HepG2 (cell line): ENCODE measurements at regions not wholly inside any gene's neighbourhood (a gene's known extent, or its start where the extent isn't known, plus 50 kb on each side); places are given as distances from the start of the nearest gene placed in this dataset.

Experiments used
- ATAC-seq: fragments of 200-7000 bp; cut with Tn5 transposase; 3 replicates; pipeline ENCODE4 v1.9.1; 2020; ENCODE audit warnings: mild to moderate bottlenecking, moderate library complexity
- BruUV-seq: library from RNA; stranded (reverse); fragments of 400-500 nt; replicated peaks from 2 replicates; lab custom pipeline; 2021; lab: Mats Ljungman, UMichigan
- CTCF ChIA-PET: fragments of 300-600 bp; formaldehyde crosslinking; extraction: SDS; loops from one replicate; lab custom pipeline; 2021; ENCODE audit warnings: low total read pairs, inconsistent platforms, low intra/inter-chr PET ratio; lab: Yijun Ruan, JAX
- POLR2A ChIA-PET: fragments of 350-600 bp; sonication (Branson Sonifier 250); formaldehyde crosslinking; loops from one replicate; lab custom pipeline; 2020; ENCODE audit warnings: antibody characterized with exemption, inconsistent platforms; lab: Yijun Ruan, JAX
- DNase-seq: peaks from one replicate; pipeline ENCODE4 v3.0.0-alpha.2; 2015; ENCODE audit warnings: low spot score
- FAIRE-seq: peaks from 3 replicates; lab custom pipeline; 2011; peaks lifted over from hg19 to GRCh38; lab: Jason Lieb, UNC
- H2AFZ ChIP-seq: one replicate; pipeline ENCODE4 v1.6.1; 2011; ENCODE audit warnings: low read length, inconsistent platforms
- H3K27ac ChIP-seq: fragments of 300-600 bp; 3 replicates; pipeline ENCODE4 v1.8.0; 2011; ENCODE audit warnings: mixed run types, mild to moderate bottlenecking, mixed read lengths, low read length, inconsistent platforms; ENCODE audit not compliant: insufficient read depth; ENCODE audit errors: extremely low read length
- H3K27me3 ChIP-seq, 2 experiments: fragments of 200-600 bp in 1 of 2; 2 replicates in 1 of 2; 3 replicates in 1 of 2; pipeline versions ENCODE4 v1.6.0 to v1.8.0; 2011; ENCODE audit warnings: low read length in 2 of 2, mild to moderate bottlenecking in 2 of 2, moderate library complexity in 2 of 2, inconsistent platforms in 1 of 2; ENCODE audit not compliant: insufficient read depth in 2 of 2, control insufficient read depth in 1 of 2
- H3K36me3 ChIP-seq, 2 experiments: fragments of 200-600 bp in 1 of 2; replicated peaks in 1 of 2; 2 replicates in 1 of 2; 3 replicates in 1 of 2; pipeline versions ENCODE4 v1.5.1 to v1.8.0; 2011; ENCODE audit warnings: low read length in 2 of 2, inconsistent platforms in 1 of 2; ENCODE audit not compliant: insufficient read depth in 2 of 2, control insufficient read depth in 1 of 2
- H3K4me1 ChIP-seq: 2 replicates; pipeline ENCODE4 v1.5.1; 2012; ENCODE audit warnings: low read length, inconsistent platforms; ENCODE audit not compliant: insufficient read depth
- H3K4me2 ChIP-seq: 2 replicates; pipeline ENCODE4 v1.6.0; 2011; ENCODE audit warnings: low read depth, low read length, inconsistent platforms
- H3K4me3 ChIP-seq, 3 experiments: fragments of 200-600 bp in 1 of 3; sonication (generic), shearing (Covaris generic) in 1 of 3; replicated peaks in 1 of 3; 2 replicates each; pipeline ENCODE4 v1.5.1; 2011 to 2016; ENCODE audit warnings: low read length in 3 of 3, inconsistent platforms in 2 of 3, low read depth in 2 of 3, mild to moderate bottlenecking in 2 of 3, control low read depth in 1 of 3, mixed read lengths in 1 of 3; ENCODE audit not compliant: insufficient read depth in 1 of 3
- H3K79me2 ChIP-seq: one replicate; pipeline ENCODE4 v1.6.1; 2011; ENCODE audit warnings: low read length, inconsistent platforms; ENCODE audit not compliant: insufficient read depth
- H3K9ac ChIP-seq: 2 replicates; pipeline ENCODE4 v1.6.0; 2011; ENCODE audit warnings: mild to moderate bottlenecking, low read depth, low read length, inconsistent platforms; ENCODE audit not compliant: insufficient read depth
- H3K9me3 ChIP-seq: 2 replicates; pipeline ENCODE4 v1.5.1; 2012; ENCODE audit warnings: mild to moderate bottlenecking, low read length
- H4K20me1 ChIP-seq: 2 replicates; pipeline ENCODE4 v1.6.0; 2011; ENCODE audit warnings: inconsistent platforms, mild to moderate bottlenecking, low read length, moderate library complexity; ENCODE audit not compliant: insufficient read depth
- ADNP ChIP-seq: sonication (generic); formaldehyde crosslinking; IDR thresholded peaks from 2 replicates; pipeline ENCODE4 v1.4.0; 2020; ENCODE audit warnings: missing genetic modification reagents
- ELK4 ChIP-seq: sonication (generic); formaldehyde crosslinking; IDR thresholded peaks from 2 replicates; pipeline ENCODE4 v1.9.0; 2021; ENCODE audit warnings: missing genetic modification reagents, borderline replicate concordance
- NFATC3 ChIP-seq: sonication (generic); formaldehyde crosslinking; IDR thresholded peaks from 2 replicates; pipeline ENCODE4 v1.5.1; 2020; ENCODE audit warnings: mild to moderate bottlenecking, missing genetic modification reagents
- PLSCR1 ChIP-seq: sonication (generic); formaldehyde crosslinking; IDR thresholded peaks from 2 replicates; pipeline ENCODE4 v1.5.0; 2020; ENCODE audit warnings: missing genetic modification reagents, mild to moderate bottlenecking, borderline replicate concordance
- ZNF10 ChIP-seq: sonication (generic); formaldehyde crosslinking; IDR thresholded peaks from 2 replicates; pipeline ENCODE4 v1.4.0; 2020; ENCODE audit warnings: mild to moderate bottlenecking, low read depth, missing genetic modification reagents, borderline replicate concordance
- ZNF224 ChIP-seq: sonication (generic); formaldehyde crosslinking; IDR thresholded peaks from 2 replicates; pipeline ENCODE4 v1.5.0; 2020; ENCODE audit warnings: mild to moderate bottlenecking, missing genetic modification reagents
- ZNF496 ChIP-seq: sonication (generic); formaldehyde crosslinking; IDR thresholded peaks from 2 replicates; pipeline ENCODE4 v1.8.1; 2023; ENCODE audit warnings: mild to moderate bottlenecking, moderate library complexity, missing genetic modification reagents; ENCODE audit not compliant: insufficient replicate concordance
- ZNF589 ChIP-seq: sonication (generic); formaldehyde crosslinking; conservative IDR thresholded peaks from 2 replicates; pipeline ENCODE4 v1.8.0; 2022; ENCODE audit warnings: mild to moderate bottlenecking, moderate library complexity, missing genetic modification reagents
- ZNF629 ChIP-seq: sonication (generic); formaldehyde crosslinking; conservative IDR thresholded peaks from 2 replicates; pipeline ENCODE4 v1.5.0; 2020; ENCODE audit warnings: missing genetic modification reagents
- ZXDC ChIP-seq: sonication (generic); formaldehyde crosslinking; IDR thresholded peaks from 2 replicates; pipeline ENCODE4 v1.5.0; 2020; ENCODE audit warnings: mild to moderate bottlenecking, missing genetic modification reagents
- WGBS: methylation state at CpG from one replicate; pipeline ENCODE4 v1.1.6; 2017; ENCODE audit warnings: low lambda C conversion rate; 5-methylcytosine and 5-hydroxymethylcytosine counted together
- in situ Hi-C: cut with HindIII; loops from 2 replicates; pipeline ENCODE4 v1.10.0; 2017; ENCODE audit warnings: low pct_unique_long_range_greater_than_20kb; ENCODE audit not compliant: extremely low pct_ligation_motif_present
- intact Hi-C: fragments of 100-400 bp; cut with micrococcal nuclease; formaldehyde crosslinking; loops from one replicate; pipeline ENCODE4 v1.10.0; 2022; ENCODE audit not compliant: unreplicated experiment

- in situ Hi-C loops, result no loop called here
- no TSS peak for BruUV-seq
Measured at GRCh38 chr9:105083256-105083655, 155.3 kb upstream of the ABCA1 start.

More at GRCh38 chr9:105083256-105083655, 155.3 kb upstream of the ABCA1 start:
- H4K20me1 ChIP-seq, result no peaks in the 10 kb centered on the region
- ATAC-seq (no peak), FAIRE-seq (no peak), DNase-seq (peak; percentile 35)
- H3K4me2 ChIP-seq, result peak overlapping the region; percentile 7; the same call in 1 of the 2 replicates
- no peak overlapping the region for H2AFZ ChIP-seq
- H3K4me3 ChIP-seq, result no peak overlapping the region
- ChIA-PET POLR2A (interaction anchor here (0.6 kb wide), 1 partner anchor 157 kb away, joined by 3 read pairs; no protein-coding TSS in a partner anchor), CTCF (no interaction called here)
- H3K4me1 ChIP-seq, result peaks cover 13% of the 10 kb centered on the region
- H3K27me3 ChIP-seq, result no peaks in the 10 kb centered on the region; a peak in 1 of 5 replicates
- no peak overlapping the region for H3K27ac ChIP-seq
- intact Hi-C loops, result no loop called here
- H3K79me2 ChIP-seq, result no peaks in the 10 kb centered on the region
- 0% methylated on average over 2 of the region's 2 CpGs for WGBS
- H3K36me3 ChIP-seq, result no peaks in the 10 kb centered on the region
- no peaks in the 10 kb centered on the region for H3K9me3 ChIP-seq
- no peak overlapping the region for H3K9ac ChIP-seq
- TF ChIP-seq ADNP (CRISPR knock-in tag), result no peak
- TF ChIP-seq ZNF496 (CRISPR knock-in tag), result no peak
- no peak for TF ChIP-seq ZXDC
- TF ChIP-seq PLSCR1 (CRISPR knock-in tag), result no peak
- no peak for TF ChIP-seq NFATC3 (CRISPR knock-in tag)
- no peak for TF ChIP-seq ZNF629
- no peak for TF ChIP-seq ZNF10 (CRISPR knock-in tag)
- no peak for TF ChIP-seq ZNF224 (CRISPR knock-in tag)
- no peak for TF ChIP-seq ZNF589 (CRISPR knock-in tag)
- no peak for TF ChIP-seq ELK4 (CRISPR knock-in tag)
